Brain microvascular endothelial cell (primary cell): ENCODE measurements at regions not wholly inside any gene's neighbourhood (a gene's known extent, or its start where the extent isn't known, plus 50 kb on each side); places are given as distances from the start of the nearest gene placed in this dataset.
"Not testable (repeated sequence)": the region's sequence is repeated elsewhere in the genome, so short reads cannot be mapped to it uniquely, and the experiment has no call there.

Experiments
- DNase-seq: peaks from one replicate; pipeline ENCODE4 v3.0.0-alpha.2; 2020
- H3K27ac ChIP-seq: fragments of 250-450 bp; sonication (Bioruptor Pico); 2 replicates; pipeline ENCODE4 v1.5.1; 2020; ENCODE audit warnings: mild to moderate bottlenecking, moderate library complexity
- H3K27me3 ChIP-seq: fragments of 250-450 bp; sonication (Bioruptor Pico); replicated peaks from 2 replicates; pipeline ENCODE4 v1.5.1; 2020; ENCODE audit warnings: mild to moderate bottlenecking
- H3K36me3 ChIP-seq: fragments of 250-450 bp; sonication (Bioruptor Pico); replicated peaks from 2 replicates; pipeline ENCODE4 v1.5.1; 2020; ENCODE audit warnings: mild to moderate bottlenecking
- H3K4me3 ChIP-seq: 2 replicates; pipeline ENCODE4 v1.5.1; 2011; ENCODE audit warnings: low read depth, mild to moderate bottlenecking, control low read depth, low read length, moderate library complexity
- CTCF ChIP-seq: IDR thresholded peaks from 2 replicates; pipeline ENCODE4 v1.5.1; 2011; ENCODE audit warnings: low read depth, mild to moderate bottlenecking, moderate library complexity, low read length, control low read depth, inconsistent platforms; ENCODE audit errors: missing control alignments
- in situ Hi-C: cut with HindIII; loops from 2 replicates; pipeline ENCODE4 v1.10.0; 2017; ENCODE audit warnings: low sequenced_read_pairs, low pct_ligation_motif_present

- Histone ChIP-seq H3K36me3 (no peaks in the 10 kb centered on the region), H3K4me3 (no peak overlapping the region), H3K27me3 (no peaks in the 10 kb centered on the region), H3K27ac (no peak overlapping the region)
- TF ChIP-seq CTCF = no peak
- DNase-seq = no peak
- in situ Hi-C loops = no loop called here
Measured at GRCh38 chr2:49621016-49621415, 466.7 kb upstream of the FSHR start.

GRCh38 chr2:49619804-49620203 lies 465.5 kb upstream of the FSHR start:
- TF ChIP-seq CTCF = no peak

GRCh38 chr2:49618491-49618890 lies 464.2 kb upstream of the FSHR start:
- H3K4me3 ChIP-seq = no peak overlapping the region
- in situ Hi-C loops = no loop called here

More at GRCh38 chr2:49619804-49620203, 465.5 kb upstream of the FSHR start:
- Histone ChIP-seq H3K36me3 (no peaks in the 10 kb centered on the region), H3K27me3 (no peaks in the 10 kb centered on the region), H3K4me3 (no peak overlapping the region), H3K27ac (no peak overlapping the region)
- in situ Hi-C loops = no loop called here
- DNase-seq = no peak

GRCh38 chr2:49616800-49617199 lies 462.5 kb upstream of the FSHR start:
- no peak for DNase-seq

More at GRCh38 chr2:49618491-49618890, 464.2 kb upstream of the FSHR start:
- no peak for DNase-seq
- no peak for TF ChIP-seq CTCF
- no peaks in the 10 kb centered on the region for H3K27me3 ChIP-seq
- no peak overlapping the region for H3K27ac ChIP-seq
- no peaks in the 10 kb centered on the region for H3K36me3 ChIP-seq

GRCh38 chr2:49611796-49612195 lies 457.5 kb upstream of the FSHR start:
- H3K36me3 ChIP-seq, in situ Hi-C loops, H3K27ac ChIP-seq: not testable (repeated sequence)

More at GRCh38 chr2:49616800-49617199, 462.5 kb upstream of the FSHR start:
- Histone ChIP-seq H3K27ac (no peak overlapping the region), H3K27me3 (no peaks in the 10 kb centered on the region), H3K36me3 (no peaks in the 10 kb centered on the region), H3K4me3 (no peak overlapping the region)
- peak; percentile 18 for TF ChIP-seq CTCF
- in situ Hi-C loops = no loop called here

GRCh38 chr2:49600524-49600923 lies 446.2 kb upstream of the FSHR start:
- Histone ChIP-seq H3K36me3 (no peaks in the 10 kb centered on the region), H3K4me3 (no peak overlapping the region), H3K27ac (no peak overlapping the region), H3K27me3 (no peaks in the 10 kb centered on the region)
- TF ChIP-seq CTCF = no peak
- in situ Hi-C loops = no loop called here
- DNase-seq = no peak

More at GRCh38 chr2:49611796-49612195, 457.5 kb upstream of the FSHR start:
- H3K4me3 ChIP-seq, DNase-seq, H3K27me3 ChIP-seq: not testable (repeated sequence)
